HepG2 (cell line): ENCODE measurements at regions not wholly inside any gene's neighbourhood (a gene's known extent, or its start where the extent isn't known, plus 50 kb on each side); places are given as distances from the start of the nearest gene placed in this dataset.
A peak's percentile ranks its signal among the peaks of the same experiment; 100 is the strongest.

ENCODE experiments used
- EEA1 ChIP-seq: sonication (generic); formaldehyde crosslinking; IDR thresholded peaks from 2 replicates; pipeline ENCODE4 v1.5.1; 2020; ENCODE audit warnings: mild to moderate bottlenecking, missing genetic modification reagents, borderline replicate concordance
- HDAC6 ChIP-seq: fragments of 200-600 bp; sonication (generic); IDR thresholded peaks from 2 replicates; pipeline ENCODE4 v1.7.0; 2017; ENCODE audit warnings: mild to moderate bottlenecking, antibody characterized with exemption, low read length, low read depth
- HHEX ChIP-seq: IDR thresholded peaks from 2 replicates; pipeline ENCODE4 v1.6.1; 2016; ENCODE audit warnings: control low read depth
- HNRNPK ChIP-seq: fragments of 200-400 bp; formaldehyde crosslinking; IDR thresholded peaks from 2 replicates; pipeline ENCODE4 v1.6.1; 2018; ENCODE audit warnings: low read length, low read depth, moderate library complexity, mild to moderate bottlenecking; ENCODE audit not compliant: poor library complexity, severe bottlenecking
- MEF2D ChIP-seq: sonication (generic); formaldehyde crosslinking; IDR thresholded peaks from 2 replicates; pipeline ENCODE4 v1.5.1; 2020; ENCODE audit warnings: mild to moderate bottlenecking, missing genetic modification reagents
- NAIF1 ChIP-seq: sonication (generic); formaldehyde crosslinking; IDR thresholded peaks from 2 replicates; pipeline ENCODE4 v1.5.0; 2020; ENCODE audit warnings: mild to moderate bottlenecking, missing genetic modification reagents, borderline replicate concordance
- PCBP1 ChIP-seq: fragments of 200-400 bp; formaldehyde crosslinking; IDR thresholded peaks from 2 replicates; pipeline ENCODE4 v1.6.1; 2017; ENCODE audit warnings: mild to moderate bottlenecking, low read depth, low read length, borderline replicate concordance
- PHF20 ChIP-seq: sonication (generic); formaldehyde crosslinking; IDR thresholded peaks from 2 replicates; pipeline ENCODE4 v1.5.0; 2020; ENCODE audit warnings: mild to moderate bottlenecking, missing genetic modification reagents
- RCOR2 ChIP-seq: IDR thresholded peaks from 2 replicates; pipeline ENCODE4 v1.6.1; 2016; ENCODE audit warnings: missing biosample characterization, missing genetic modification reagents
- RELA ChIP-seq: sonication (generic); formaldehyde crosslinking; IDR thresholded peaks from 2 replicates; pipeline ENCODE4 v1.4.0; 2020; ENCODE audit warnings: missing genetic modification reagents
- SMAD1 ChIP-seq: sonication (generic); formaldehyde crosslinking; IDR thresholded peaks from 2 replicates; pipeline ENCODE4 v1.4.0; 2020; ENCODE audit warnings: missing genetic modification reagents, low read depth, mild to moderate bottlenecking, borderline replicate concordance
- TCF12 ChIP-seq, 2 experiments: fragments of 450-650 bp in 1 of 2; sonication (generic) in 1 of 2; formaldehyde crosslinking in 1 of 2; IDR thresholded peaks; 2 replicates each; pipeline versions ENCODE4 v1.6.1 to v1.8.0; 2017 to 2022; ENCODE audit warnings: antibody characterized with exemption in 1 of 2, mild to moderate bottlenecking in 1 of 2, missing genetic modification reagents in 1 of 2, moderate library complexity in 1 of 2
- ZFYVE20 ChIP-seq: sonication (generic); formaldehyde crosslinking; IDR thresholded peaks from 2 replicates; pipeline ENCODE4 v1.8.0; 2023; ENCODE audit warnings: low read depth, mild to moderate bottlenecking, moderate library complexity, missing genetic modification reagents, borderline replicate concordance
- ZKSCAN1 ChIP-seq: fragments of 150-350 bp; IDR thresholded peaks from 2 replicates; pipeline ENCODE4 v1.6.1; 2014; ENCODE audit warnings: low read length
- ZNF468 ChIP-seq: sonication (generic); formaldehyde crosslinking; IDR thresholded peaks from 2 replicates; pipeline ENCODE4 v1.8.0; 2022; ENCODE audit warnings: mild to moderate bottlenecking, moderate library complexity, missing genetic modification reagents
- ZNF644 ChIP-seq: IDR thresholded peaks from 2 replicates; pipeline ENCODE4 v1.6.1; 2016; ENCODE audit warnings: low read depth
- ZNF761 ChIP-seq: sonication (generic); formaldehyde crosslinking; conservative IDR thresholded peaks from 2 replicates; pipeline ENCODE4 v1.4.0; 2020; ENCODE audit warnings: mild to moderate bottlenecking, missing genetic modification reagents
- ZNF768 ChIP-seq: sonication (generic); formaldehyde crosslinking; IDR thresholded peaks from 2 replicates; pipeline ENCODE4 v1.4.0; 2020; ENCODE audit warnings: missing genetic modification reagents
- TF ChIP-seq, protein P1 (sequence below): sonication (generic); formaldehyde crosslinking; IDR thresholded peaks from 2 replicates; pipeline ENCODE4 v1.5.0; 2020; ENCODE audit warnings: missing genetic modification reagents, mild to moderate bottlenecking, borderline replicate concordance
- TF ChIP-seq, protein P2 (sequence below): IDR thresholded peaks from 2 replicates; pipeline ENCODE4 v1.6.1; 2016; ENCODE audit warnings: mild to moderate bottlenecking
- TF ChIP-seq, protein P3 (sequence below): sonication (generic); formaldehyde crosslinking; IDR thresholded peaks from 2 replicates; pipeline ENCODE4 v1.5.0; 2020; ENCODE audit warnings: missing genetic modification reagents
- TF ChIP-seq, protein P4 (sequence below): sonication (generic); formaldehyde crosslinking; IDR thresholded peaks from 2 replicates; pipeline ENCODE4 v1.5.1; 2020; ENCODE audit warnings: mild to moderate bottlenecking, missing genetic modification reagents, borderline replicate concordance
- TF ChIP-seq, protein P5 (sequence below): sonication (generic); formaldehyde crosslinking; IDR thresholded peaks from 2 replicates; pipeline ENCODE4 v1.4.0; 2020; ENCODE audit warnings: mild to moderate bottlenecking, missing genetic modification reagents

DNA sequence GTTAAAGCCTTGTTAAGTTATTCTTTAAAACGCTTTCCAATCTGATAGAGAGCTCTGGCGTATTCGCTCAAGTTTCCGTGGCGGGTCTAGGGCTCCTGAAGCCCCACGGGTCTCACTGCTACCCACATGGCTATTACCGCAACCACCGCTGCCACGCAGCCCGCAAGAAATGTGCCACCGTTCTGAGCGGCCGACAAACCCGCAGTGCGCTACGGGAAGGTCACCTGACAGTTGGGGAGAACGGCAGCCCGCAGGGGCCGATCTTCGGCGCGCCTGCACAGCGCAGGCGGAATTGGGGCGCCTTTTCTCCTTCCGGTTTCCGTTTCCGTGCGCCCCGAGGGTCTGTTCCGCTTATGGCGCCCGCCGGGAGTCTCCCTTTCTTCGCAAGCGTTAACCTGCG, 76.6 kb upstream of the SNRPN start (continued):
- TF ChIP-seq, protein P1, sequence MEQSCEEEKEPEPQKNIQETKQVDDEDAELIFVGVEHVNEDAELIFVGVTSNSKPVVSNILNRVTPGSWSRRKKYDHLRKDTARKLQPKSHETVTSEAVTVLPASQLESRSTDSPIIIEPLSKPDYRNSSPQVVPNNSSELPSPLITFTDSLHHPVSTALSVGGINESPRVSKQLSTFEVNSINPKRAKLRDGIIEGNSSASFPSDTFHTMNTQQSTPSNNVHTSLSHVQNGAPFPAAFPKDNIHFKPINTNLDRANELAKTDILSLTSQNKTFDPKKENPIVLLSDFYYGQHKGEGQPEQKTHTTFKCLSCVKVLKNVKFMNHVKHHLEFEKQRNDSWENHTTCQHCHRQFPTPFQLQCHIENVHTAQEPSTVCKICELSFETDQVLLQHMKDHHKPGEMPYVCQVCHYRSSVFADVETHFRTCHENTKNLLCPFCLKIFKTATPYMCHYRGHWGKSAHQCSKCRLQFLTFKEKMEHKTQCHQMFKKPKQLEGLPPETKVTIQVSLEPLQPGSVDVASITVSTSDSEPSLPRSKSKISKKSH (CRISPR knock-in tag): peak; percentile 84; the same call in 1 of the 2 replicates
- TF ChIP-seq SMAD1 (CRISPR knock-in tag) (no peak), HNRNPK (no peak), ZNF468 (CRISPR knock-in tag) (no peak), RCOR2 (CRISPR knock-in tag) (no peak), MEF2D (CRISPR knock-in tag) (0 out of 2 replicates have a peak, but pooled peaks have one; percentile 34), PHF20 (peak; percentile 95), NAIF1 (CRISPR knock-in tag) (no peak), PCBP1 (no peak), HHEX (CRISPR knock-in tag) (no peak), TCF12 (IDR thresholded peaks at IDR 0.05) (no peak), TCF12 (CRISPR knock-in tag; IDR thresholded peaks at IDR 0.05) (no peak), ZNF644 (no peak), ZKSCAN1 (no peak), RELA (CRISPR knock-in tag) (no peak), ZFYVE20 (no peak), EEA1 (CRISPR knock-in tag) (no peak), HDAC6 (no peak), ZNF761 (no peak), ZNF768 (0 out of 2 replicates have a peak, but pooled peaks have one; percentile 44)
- TF ChIP-seq, protein P2, sequence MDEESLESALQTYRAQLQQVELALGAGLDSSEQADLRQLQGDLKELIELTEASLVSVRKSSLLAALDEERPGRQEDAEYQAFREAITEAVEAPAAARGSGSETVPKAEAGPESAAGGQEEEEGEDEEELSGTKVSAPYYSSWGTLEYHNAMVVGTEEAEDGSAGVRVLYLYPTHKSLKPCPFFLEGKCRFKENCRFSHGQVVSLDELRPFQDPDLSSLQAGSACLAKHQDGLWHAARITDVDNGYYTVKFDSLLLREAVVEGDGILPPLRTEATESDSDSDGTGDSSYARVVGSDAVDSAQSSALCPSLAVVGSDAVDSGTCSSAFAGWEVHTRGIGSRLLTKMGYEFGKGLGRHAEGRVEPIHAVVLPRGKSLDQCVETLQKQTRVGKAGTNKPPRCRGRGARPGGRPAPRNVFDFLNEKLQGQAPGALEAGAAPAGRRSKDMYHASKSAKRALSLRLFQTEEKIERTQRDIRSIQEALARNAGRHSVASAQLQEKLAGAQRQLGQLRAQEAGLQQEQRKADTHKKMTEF: peak; percentile 75; the same call in 1 of the 2 replicates
- TF ChIP-seq, protein P3, sequence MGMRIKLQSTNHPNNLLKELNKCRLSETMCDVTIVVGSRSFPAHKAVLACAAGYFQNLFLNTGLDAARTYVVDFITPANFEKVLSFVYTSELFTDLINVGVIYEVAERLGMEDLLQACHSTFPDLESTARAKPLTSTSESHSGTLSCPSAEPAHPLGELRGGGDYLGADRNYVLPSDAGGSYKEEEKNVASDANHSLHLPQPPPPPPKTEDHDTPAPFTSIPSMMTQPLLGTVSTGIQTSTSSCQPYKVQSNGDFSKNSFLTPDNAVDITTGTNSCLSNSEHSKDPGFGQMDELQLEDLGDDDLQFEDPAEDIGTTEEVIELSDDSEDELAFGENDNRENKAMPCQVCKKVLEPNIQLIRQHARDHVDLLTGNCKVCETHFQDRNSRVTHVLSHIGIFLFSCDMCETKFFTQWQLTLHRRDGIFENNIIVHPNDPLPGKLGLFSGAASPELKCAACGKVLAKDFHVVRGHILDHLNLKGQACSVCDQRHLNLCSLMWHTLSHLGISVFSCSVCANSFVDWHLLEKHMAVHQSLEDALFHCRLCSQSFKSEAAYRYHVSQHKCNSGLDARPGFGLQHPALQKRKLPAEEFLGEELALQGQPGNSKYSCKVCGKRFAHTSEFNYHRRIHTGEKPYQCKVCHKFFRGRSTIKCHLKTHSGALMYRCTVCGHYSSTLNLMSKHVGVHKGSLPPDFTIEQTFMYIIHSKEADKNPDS: no peak
- TF ChIP-seq, protein P4, sequence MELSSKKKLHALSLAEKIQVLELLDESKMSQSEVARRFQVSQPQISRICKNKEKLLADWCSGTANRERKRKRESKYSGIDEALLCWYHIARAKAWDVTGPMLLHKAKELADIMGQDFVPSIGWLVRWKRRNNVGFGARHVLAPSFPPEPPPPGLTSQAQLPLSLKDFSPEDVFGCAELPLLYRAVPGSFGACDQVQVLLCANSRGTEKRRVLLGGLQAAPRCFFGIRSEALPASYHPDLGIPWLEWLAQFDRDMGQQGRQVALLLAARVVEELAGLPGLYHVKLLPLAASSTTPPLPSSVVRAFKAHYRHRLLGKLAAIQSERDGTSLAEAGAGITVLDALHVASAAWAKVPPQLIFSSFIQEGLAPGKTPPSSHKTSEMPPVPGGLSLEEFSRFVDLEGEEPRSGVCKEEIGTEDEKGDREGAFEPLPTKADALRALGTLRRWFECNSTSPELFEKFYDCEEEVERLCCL (CRISPR knock-in tag): no peak
- TF ChIP-seq, protein P5, sequence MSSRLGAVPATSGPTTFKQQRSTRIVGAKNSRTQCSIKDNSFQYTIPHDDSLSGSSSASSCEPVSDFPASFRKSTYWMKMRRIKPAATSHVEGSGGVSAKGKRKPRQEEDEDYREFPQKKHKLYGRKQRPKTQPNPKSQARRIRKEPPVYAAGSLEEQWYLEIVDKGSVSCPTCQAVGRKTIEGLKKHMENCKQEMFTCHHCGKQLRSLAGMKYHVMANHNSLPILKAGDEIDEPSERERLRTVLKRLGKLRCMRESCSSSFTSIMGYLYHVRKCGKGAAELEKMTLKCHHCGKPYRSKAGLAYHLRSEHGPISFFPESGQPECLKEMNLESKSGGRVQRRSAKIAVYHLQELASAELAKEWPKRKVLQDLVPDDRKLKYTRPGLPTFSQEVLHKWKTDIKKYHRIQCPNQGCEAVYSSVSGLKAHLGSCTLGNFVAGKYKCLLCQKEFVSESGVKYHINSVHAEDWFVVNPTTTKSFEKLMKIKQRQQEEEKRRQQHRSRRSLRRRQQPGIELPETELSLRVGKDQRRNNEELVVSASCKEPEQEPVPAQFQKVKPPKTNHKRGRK: no peak
